DOHH2 (cell line): ENCODE measurements at regions not wholly inside any gene's neighbourhood (a gene's known extent, or its start where the extent isn't known, plus 50 kb on each side); places are given as distances from the start of the nearest gene placed in this dataset.

Experiments used
- H3F3A ChIP-seq: fragments of 200-600 bp; sonication (generic), shearing (Covaris generic); 2 replicates; pipeline ENCODE4 v1.6.0; 2016; ENCODE audit warnings: antibody characterized with exemption, mild to moderate bottlenecking; ENCODE audit not compliant: control insufficient read depth, insufficient read depth
- H3K27ac ChIP-seq: fragments of 200-600 bp; sonication (generic); 2 replicates; pipeline ENCODE4 v1.5.1; 2014; ENCODE audit warnings: low read depth, mild to moderate bottlenecking, low read length, moderate library complexity
- H3K27me3 ChIP-seq: fragments of 200-600 bp; sonication (generic); 2 replicates; pipeline ENCODE4 v1.6.1; 2014; ENCODE audit warnings: mild to moderate bottlenecking, low read length, mixed read lengths; ENCODE audit not compliant: control insufficient read depth
- H3K36me3 ChIP-seq: fragments of 200-600 bp; sonication (generic); 2 replicates; pipeline ENCODE4 v1.6.1; 2014; ENCODE audit warnings: mild to moderate bottlenecking, low read length, moderate library complexity, mixed read lengths; ENCODE audit not compliant: control insufficient read depth
- H3K4me1 ChIP-seq: fragments of 200-600 bp; sonication (generic); 2 replicates; pipeline ENCODE4 v1.6.1; 2014; ENCODE audit warnings: mild to moderate bottlenecking, low read length, mixed read lengths; ENCODE audit not compliant: control insufficient read depth
- H3K4me2 ChIP-seq: fragments of 200-600 bp; sonication (generic); 2 replicates; pipeline ENCODE4 v1.6.0; 2014; ENCODE audit warnings: mild to moderate bottlenecking, low read length, moderate library complexity
- H3K4me3 ChIP-seq: fragments of 200-600 bp; sonication (generic); 2 replicates; pipeline ENCODE4 v1.5.1; 2014; ENCODE audit warnings: mild to moderate bottlenecking, low read length, mixed read lengths
- H3K79me2 ChIP-seq: fragments of 200-600 bp; sonication (generic); 2 replicates; pipeline ENCODE4 v1.6.1; 2014; ENCODE audit warnings: mild to moderate bottlenecking, low read length, mixed read lengths; ENCODE audit not compliant: control insufficient read depth
- H3K9me2 ChIP-seq: fragments of 200-600 bp; sonication (generic); replicated peaks from 2 replicates; pipeline ENCODE4 v1.6.1; 2014; ENCODE audit warnings: mild to moderate bottlenecking, low read length, mixed read lengths; ENCODE audit not compliant: control insufficient read depth
- H3K9me3 ChIP-seq: fragments of 200-600 bp; sonication (generic); 2 replicates; pipeline ENCODE4 v1.6.1; 2014; ENCODE audit warnings: antibody characterized with exemption, low read length, mixed read lengths; ENCODE audit not compliant: control insufficient read depth, insufficient read depth
- H4K20me1 ChIP-seq: fragments of 200-600 bp; sonication (generic); 2 replicates; pipeline ENCODE4 v1.6.0; 2014; ENCODE audit warnings: low read depth, mild to moderate bottlenecking, antibody characterized with exemption, low read length, moderate library complexity; ENCODE audit not compliant: control insufficient read depth, insufficient read depth
- EZH2phosphoT487 ChIP-seq: fragments of 200-600 bp; sonication (generic); IDR thresholded peaks from 2 replicates; pipeline ENCODE4 v1.6.1; 2017; ENCODE audit warnings: borderline replicate concordance, mild to moderate bottlenecking, antibody characterized with exemption, low read length, moderate library complexity, mixed read lengths
- TF ChIP-seq, protein P1 (sequence below): fragments of 200-600 bp; sonication (generic); IDR thresholded peaks from one replicate; pipeline ENCODE4 v1.5.1; 2014; ENCODE audit warnings: antibody characterized with exemption, mild to moderate bottlenecking, low read depth, low read length; ENCODE audit not compliant: poor library complexity, severe bottlenecking

DNA sequence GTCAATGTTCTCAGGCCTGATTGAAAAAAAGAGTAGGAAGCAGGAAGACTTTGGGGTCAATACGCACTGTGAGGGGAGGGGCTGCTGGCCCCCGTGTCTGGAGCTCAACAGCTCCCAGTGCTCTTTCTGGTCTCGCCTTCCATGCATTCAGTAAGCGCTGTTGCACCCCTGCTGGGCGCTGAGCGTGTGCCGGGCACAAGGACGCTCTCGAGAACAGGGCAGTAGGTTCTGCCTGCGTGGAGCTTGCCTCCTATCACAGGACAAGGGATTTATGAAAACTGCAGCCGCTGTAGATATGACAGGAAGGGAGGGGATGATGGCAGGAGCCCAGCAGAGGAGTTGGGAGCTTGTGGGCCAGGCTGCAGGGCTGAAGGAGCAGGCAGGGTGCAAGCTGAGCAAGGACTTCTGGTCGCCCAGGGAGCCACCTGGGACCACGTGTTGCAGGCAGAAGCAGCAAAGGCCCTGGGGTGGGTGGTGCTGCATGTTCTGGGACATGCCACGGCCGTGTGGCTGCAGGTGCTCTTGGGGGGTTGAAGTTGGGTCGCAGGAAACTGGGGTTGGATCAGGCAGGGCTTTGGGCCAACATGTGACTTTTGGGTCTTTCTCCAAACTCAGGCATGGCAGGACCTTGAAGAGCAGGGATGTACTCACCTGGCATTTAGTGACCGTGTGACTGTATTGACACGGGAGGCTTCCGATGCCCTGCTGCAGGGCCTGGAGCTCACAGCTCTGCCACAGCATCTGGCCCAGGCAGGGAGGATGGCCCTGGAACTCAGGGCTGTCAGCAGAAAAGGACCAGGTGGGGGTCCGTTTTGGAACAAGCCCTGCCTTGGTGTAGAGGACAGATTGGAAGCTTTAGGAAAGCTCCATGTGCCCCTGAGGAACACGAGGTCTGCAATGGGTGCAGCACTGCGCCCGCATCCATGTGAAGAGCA is 97.9 kb downstream of the CPZ start:
- H3K9me2 ChIP-seq: no peaks in the 10 kb centered on the region
- H3K27ac ChIP-seq: no peak overlapping the region

DNA sequence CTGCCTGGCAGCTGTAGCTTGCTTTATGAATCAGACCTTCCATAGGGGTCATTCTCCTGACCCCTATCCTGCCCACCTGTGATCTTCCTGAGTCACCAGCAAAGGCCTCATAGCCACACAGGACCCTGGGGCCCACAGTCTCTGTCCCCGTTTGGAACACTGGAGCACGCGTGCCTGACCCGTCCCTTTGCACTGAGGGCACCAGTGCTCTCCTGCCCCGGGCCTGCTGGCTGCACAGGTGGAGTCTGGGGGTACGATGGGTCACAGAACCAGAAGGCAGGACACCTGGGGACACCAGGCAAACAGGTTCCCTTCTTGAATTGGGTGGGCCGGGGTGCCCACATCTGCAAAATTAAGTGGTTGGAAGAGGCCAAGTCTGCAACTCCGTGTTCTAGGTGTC is 97.2 kb downstream of the CPZ start:
- Histone ChIP-seq H3K36me3 (no peaks in the 10 kb centered on the region), H3K4me3 (no peak overlapping the region), H3K9me2 (no peaks in the 10 kb centered on the region), H3K9me3 (no peaks in the 10 kb centered on the region), H3K4me2 (no peak overlapping the region), H3K79me2 (no peaks in the 10 kb centered on the region), H3K4me1 (no peaks in the 10 kb centered on the region), H3F3A (no peaks in the 10 kb centered on the region), H4K20me1 (no peaks in the 10 kb centered on the region), H3K27ac (no peak overlapping the region), H3K27me3 (no peaks in the 10 kb centered on the region)
- TF ChIP-seq, protein P1, sequence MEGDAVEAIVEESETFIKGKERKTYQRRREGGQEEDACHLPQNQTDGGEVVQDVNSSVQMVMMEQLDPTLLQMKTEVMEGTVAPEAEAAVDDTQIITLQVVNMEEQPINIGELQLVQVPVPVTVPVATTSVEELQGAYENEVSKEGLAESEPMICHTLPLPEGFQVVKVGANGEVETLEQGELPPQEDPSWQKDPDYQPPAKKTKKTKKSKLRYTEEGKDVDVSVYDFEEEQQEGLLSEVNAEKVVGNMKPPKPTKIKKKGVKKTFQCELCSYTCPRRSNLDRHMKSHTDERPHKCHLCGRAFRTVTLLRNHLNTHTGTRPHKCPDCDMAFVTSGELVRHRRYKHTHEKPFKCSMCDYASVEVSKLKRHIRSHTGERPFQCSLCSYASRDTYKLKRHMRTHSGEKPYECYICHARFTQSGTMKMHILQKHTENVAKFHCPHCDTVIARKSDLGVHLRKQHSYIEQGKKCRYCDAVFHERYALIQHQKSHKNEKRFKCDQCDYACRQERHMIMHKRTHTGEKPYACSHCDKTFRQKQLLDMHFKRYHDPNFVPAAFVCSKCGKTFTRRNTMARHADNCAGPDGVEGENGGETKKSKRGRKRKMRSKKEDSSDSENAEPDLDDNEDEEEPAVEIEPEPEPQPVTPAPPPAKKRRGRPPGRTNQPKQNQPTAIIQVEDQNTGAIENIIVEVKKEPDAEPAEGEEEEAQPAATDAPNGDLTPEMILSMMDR: no peak

More for the DNA sequence above, 97.9 kb downstream of the CPZ start:
- TF ChIP-seq EZH2phosphoT487: no peak
- TF ChIP-seq, protein P1: no peak
- Histone ChIP-seq H4K20me1 (no peaks in the 10 kb centered on the region), H3K36me3 (no peaks in the 10 kb centered on the region), H3K27me3 (no peaks in the 10 kb centered on the region), H3K79me2 (no peaks in the 10 kb centered on the region), H3K4me3 (no peak overlapping the region), H3K4me2 (no peak overlapping the region), H3F3A (no peaks in the 10 kb centered on the region), H3K9me3 (no peaks in the 10 kb centered on the region), H3K4me1 (no peaks in the 10 kb centered on the region)

DNA sequence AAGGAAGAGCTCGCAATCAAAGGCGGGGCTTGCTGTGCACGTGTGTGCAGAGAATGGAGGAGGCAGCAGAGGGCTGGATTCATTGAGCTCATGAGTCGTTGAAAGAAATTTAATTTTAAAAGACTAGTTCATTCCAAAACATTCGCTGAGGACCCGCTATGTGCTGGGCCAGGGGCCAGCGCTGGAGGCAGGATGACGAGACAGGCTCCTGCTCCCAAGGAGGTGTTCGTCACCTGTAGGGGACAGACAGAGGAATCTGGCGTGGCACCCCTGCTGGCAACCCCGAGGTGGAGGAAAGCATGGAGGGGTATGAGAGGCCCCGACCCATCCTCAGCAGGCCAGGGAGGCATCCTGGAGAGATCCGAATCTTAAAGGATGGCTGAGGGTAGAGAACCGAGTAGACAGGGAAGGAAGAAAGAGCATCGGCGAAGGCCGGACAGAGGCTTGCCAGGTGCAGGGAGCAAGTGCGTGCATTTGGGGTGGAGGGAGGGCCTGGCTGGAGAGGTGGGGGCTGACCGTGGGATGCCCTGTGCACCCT is 96.4 kb downstream of the CPZ start:
- Histone ChIP-seq H3K9me2 (no peaks in the 10 kb centered on the region), H3K27me3 (no peaks in the 10 kb centered on the region), H3K4me3 (no peak overlapping the region), H3K79me2 (no peaks in the 10 kb centered on the region), H4K20me1 (no peaks in the 10 kb centered on the region), H3F3A (no peaks in the 10 kb centered on the region), H3K4me2 (no peak overlapping the region), H3K9me3 (no peaks in the 10 kb centered on the region), H3K4me1 (no peaks in the 10 kb centered on the region), H3K36me3 (no peaks in the 10 kb centered on the region), H3K27ac (no peak overlapping the region)
- TF ChIP-seq, protein P1: no peak
